Glomerular visceral epithelial cell (primary cell): ENCODE measurements at regions not wholly inside any gene's neighbourhood (a gene's known extent, or its start where the extent isn't known, plus 50 kb on each side); places are given as distances from the start of the nearest gene placed in this dataset.
"Not testable (repeated sequence)": the region's sequence is repeated elsewhere in the genome, so short reads cannot be mapped to it uniquely, and the experiment has no call there.

Experiments used
- DNase-seq: peaks from one replicate; pipeline ENCODE4 v3.0.0-alpha.2; 2016; ENCODE audit errors: extremely low spot score

- no peak for DNase-seq
Measured at GRCh38 chr13:81563091-81563490, 1222.2 kb upstream of the SPRY2 start.

DNA sequence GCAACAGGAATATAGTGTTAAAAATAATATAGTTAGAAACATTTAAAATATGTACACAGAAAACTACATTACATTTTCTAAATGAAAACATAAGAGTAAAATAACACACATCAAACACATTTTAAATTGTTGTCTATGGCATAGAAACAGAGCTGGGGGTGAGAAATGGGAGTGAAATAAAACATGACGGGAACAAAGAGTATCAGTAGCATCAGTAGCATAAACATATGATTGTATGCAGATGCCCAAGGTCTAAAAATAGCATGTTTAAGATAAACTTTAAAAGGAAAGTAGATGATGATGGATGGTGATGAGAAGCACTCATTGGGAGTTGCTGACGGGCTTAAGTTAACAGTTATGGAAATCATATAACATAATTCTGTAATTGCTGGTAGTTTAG, 1221.7 kb upstream of the SPRY2 start:
- DNase-seq: no peak

DNA sequence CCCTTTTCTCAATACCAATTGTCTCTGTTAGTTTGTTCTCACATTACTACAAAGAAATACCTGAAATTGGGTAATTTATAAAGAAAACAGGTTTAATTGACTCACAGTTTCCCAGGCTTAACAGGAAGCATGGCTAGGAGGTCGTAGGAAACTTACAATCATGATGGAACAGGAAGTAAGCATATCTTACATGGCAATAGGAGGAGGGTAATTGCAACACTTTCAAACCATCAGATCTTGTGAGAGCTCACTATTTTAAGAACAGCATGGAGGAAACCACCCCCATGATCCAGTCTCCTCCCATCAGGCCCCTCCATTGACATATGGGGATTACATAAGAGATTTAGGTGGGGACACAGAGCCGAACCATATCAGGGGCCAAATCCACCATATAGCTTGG, 1210.1 kb upstream of the SPRY2 start:
- DNase-seq: no peak

DNA sequence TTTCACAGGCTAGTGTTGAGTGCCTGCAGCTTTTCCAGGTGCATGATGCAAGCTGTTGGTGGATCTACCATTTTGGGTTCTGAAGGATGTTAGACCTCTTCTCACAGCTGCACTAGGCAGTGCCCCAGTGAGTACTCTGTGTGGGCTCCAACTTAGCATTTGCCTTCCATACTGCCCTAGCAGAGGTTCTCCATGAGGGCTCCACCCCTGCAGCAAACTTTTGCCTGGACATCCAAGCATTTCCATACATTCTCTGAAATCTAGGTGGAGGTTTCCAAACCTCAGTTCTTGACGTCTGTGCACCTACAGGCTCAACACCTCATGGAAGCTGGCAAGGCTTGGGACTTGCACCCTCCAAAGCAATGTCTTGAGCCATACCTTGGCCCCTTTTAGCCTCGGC, 1205.4 kb upstream of the SPRY2 start:
- not testable (repeated sequence) for DNase-seq

GRCh38 chr13:81540777-81541176, 1199.9 kb upstream of the SPRY2 start:
- DNase-seq: peak; percentile 6

GRCh38 chr13:81539643-81540150, 1198.8 kb upstream of the SPRY2 start:
- DNase-seq: no peak

DNA sequence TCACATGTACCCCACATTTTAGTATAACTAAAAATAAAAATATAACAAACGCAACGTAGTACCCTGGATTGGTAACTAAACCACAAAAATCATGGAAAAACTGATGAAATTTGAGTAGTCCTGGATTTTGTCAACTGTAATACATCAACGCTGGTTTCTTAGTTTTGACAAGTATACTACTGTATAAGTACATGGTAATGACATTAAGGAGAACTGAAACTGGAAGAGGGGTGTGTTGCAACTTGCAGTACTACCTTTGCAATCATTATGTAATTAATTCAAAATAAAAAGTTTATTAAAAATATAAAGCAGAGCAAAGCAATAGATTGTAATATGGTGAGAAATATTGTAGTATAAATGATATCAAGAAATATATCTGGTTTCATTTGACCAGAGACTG, 1158.0 kb upstream of the SPRY2 start:
- DNase-seq: no peak

- no peak for DNase-seq
Measured at GRCh38 chr13:81493144-81493543, 1152.2 kb upstream of the SPRY2 start.

DNA sequence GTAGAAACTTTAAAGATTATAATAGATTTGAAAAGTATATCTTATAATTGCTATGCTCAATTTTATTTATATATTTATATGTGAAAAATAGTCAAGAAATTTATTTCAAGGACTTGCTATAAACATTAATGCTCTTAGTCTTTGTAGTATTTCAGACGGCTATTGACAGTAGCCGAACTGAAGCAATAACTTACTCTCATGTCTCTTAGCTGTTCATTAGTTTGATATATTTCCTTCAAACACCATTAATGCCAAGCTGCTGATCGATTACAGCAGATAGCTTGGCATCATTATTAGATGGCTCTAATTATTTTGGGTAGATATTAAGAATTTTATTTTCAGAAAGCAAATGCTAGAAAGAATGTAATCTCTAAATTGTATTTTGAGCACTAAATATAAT, 1151.5 kb upstream of the SPRY2 start:
- DNase-seq: no peak

- no peak for DNase-seq
Measured at GRCh38 chr13:81488021-81488420, 1147.1 kb upstream of the SPRY2 start.

DNA sequence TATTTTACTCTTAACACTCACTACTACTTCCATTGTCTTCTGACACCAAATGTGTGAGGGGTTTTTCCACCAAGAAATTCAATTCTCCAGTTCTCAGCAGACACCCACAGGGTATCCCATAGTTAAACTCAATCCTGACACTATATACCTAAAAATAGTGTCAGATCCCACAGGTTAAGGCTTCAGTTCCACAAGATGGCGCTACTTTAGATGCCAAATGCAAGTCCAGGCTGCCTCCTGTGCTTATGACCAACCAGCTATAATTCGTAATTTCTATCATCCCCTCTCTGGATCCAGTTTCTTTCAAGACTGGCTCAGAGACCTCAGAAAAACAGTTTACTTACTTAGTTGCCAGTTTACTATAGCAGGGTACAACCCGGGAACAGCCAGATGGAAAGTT, 1146.2 kb upstream of the SPRY2 start:
- peak; percentile 25 for DNase-seq

DNA sequence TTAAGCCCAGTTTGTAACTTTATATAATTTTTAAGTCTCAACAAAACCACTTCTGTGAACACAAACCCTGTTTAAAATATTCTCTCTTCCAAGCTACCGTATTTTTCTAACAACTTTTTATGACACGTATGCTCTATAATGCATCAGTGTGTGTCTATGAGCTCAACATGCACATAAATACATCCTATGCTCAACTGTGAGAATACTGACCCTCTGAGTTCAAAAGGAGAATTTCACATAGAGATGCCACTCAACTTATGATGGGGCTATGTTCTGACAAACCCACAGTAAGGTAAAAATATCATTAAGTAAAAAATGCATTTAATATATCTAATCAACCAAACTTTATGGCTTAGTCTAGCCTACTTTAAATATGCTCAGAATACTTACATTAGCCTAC, 1139.7 kb upstream of the SPRY2 start:
- DNase-seq: no peak

GRCh38 chr13:81473366-81473899, 1132.5 kb upstream of the SPRY2 start:
- no peak for DNase-seq

DNA sequence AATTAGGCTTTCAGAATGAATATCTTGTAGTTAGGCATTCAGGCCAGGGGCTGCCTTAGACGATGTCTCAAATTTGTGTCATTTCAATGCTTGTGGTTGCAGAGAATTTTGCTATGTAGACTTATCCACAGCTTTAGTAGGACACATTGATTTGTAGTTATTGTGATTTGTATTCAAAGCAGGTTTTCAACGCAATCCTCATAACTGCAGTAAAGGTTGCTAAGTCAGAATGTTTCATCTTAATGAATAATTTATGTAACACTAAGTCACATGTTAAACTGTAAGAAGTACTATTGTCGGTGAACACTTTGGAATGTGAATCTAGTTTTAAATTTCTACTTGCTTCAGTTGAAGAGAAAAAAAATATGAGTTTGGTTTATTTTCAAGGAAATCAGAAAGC, 1117.2 kb upstream of the SPRY2 start:
- no peak for DNase-seq

- no peak for DNase-seq
Measured at GRCh38 chr13:81446441-81446840, 1105.5 kb upstream of the SPRY2 start.

DNA sequence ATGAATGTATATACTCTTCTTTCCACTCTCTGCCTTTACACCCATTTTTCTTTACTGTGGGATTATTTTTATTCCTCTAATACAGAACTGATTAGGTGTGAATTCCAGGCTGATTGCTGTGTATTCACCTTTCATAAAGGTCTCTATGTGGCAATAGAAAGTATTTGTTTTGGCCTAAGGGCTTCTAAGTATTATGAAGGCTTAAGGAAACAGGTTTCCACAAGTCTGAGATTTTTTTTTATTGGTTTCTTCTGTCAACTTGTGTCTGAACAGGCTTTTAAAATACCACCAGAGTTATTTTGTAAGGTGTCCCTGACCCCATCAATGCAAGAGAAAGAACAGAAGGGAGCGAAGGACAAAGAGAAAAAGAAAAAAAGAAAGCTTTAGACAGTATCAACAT, 1102.0 kb upstream of the SPRY2 start:
- no peak for DNase-seq

DNA sequence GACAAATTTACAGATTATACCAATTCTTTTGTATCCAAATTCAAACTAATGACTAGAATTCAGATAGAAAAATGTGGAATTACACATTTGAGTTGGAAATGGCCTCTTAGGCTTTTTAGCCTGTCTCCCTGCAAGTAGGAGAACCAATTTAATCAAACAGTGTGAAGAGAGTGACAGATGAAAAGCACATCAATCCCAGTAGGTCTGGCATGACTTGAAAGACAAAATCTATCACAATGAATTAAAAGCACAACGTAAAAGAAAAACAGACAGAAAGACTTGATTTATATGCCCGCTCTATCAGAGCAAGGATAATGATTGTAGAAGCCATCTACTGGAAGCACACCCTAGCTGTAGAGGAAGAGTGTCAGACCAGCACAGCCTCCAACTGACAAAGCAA, 1084.4 kb upstream of the SPRY2 start:
- DNase-seq: no peak

GRCh38 chr13:81409284-81409683, 1068.4 kb upstream of the SPRY2 start:
- DNase-seq: no peak

- DNase-seq: no peak
Measured at GRCh38 chr13:81408647-81409046, 1067.7 kb upstream of the SPRY2 start.

DNA sequence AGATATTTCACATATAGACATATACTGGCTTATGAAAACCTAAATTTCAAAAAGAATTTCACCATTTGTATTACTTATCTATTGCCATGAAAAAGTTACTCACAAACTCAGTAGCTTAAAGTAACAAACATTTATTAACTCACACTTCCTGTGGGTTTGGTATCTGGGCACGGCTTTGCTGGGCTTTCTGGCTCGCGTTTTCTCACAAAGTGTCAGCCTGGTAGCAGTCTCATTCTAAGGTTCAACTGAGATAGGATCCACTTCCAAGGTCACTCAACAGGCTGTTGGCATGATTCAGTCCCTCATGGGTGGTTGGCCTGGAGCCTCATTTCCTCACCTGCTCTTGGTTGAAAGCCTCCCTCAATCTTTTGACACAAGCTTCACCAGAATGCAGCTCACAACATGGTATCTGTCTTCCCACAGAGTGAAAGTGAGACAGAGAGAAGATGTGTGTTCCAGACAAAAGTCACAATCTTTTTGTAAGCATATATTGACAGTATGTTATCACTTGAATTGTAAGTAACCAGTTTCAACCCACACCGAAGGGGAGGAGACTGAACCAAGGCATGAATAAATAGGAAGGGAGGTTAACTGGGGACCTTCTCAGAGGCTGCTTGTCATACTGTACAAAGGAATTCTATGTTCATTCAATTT, 1065.8 kb upstream of the SPRY2 start:
- DNase-seq: peak; percentile 47

DNA sequence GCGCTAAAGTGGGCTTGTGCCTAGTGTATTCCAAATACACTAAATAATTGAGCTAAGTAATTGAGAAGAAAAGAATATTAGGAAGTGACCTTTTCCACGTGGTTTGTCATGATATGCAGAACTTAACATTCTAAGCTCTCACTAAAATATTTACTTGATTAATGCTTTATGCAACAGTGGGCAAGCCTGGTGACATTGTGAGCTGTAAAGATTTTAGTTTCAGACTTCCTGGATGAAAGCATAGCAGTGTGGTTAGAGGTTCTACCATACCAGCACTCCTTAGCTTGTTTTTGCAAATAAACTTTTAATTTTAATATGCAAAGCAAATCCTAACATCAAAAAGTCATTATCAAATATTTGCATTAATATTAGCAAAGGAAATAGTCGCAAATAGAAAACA, 1065.1 kb upstream of the SPRY2 start:
- peak; percentile 26 for DNase-seq

DNA sequence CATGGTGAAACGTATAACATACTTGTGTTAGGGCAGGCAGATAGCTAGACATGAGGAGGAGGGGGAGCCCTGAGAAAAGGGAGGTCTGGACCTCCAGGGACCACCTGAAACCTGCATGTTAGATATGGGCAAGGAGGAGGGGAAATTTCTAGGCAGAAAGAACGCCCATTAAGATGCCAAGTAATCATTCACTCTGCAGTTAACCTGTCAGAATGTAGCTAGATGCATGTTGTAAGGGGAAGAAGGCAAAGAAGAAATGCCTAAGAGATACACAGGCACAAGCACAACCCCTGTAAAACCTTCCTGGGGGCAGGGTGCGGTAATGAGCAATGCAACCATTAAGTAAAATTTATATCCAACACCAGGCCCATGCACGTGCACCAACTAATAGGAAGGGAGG, 1055.3 kb upstream of the SPRY2 start:
- DNase-seq: no peak

- no peak for DNase-seq
Measured at GRCh38 chr13:81395368-81395767, 1054.4 kb upstream of the SPRY2 start.

- DNase-seq: no peak
Measured at GRCh38 chr13:81394640-81395039, 1053.7 kb upstream of the SPRY2 start.
